Tibial nerve (tissue), 4 donors: ENCODE measurements at regions not wholly inside any gene's neighbourhood (a gene's known extent, or its start where the extent isn't known, plus 50 kb on each side); places are given as distances from the start of the nearest gene placed in this dataset.

Experiments used
- DNase-seq, 2 donors: peaks; one replicate each; pipeline ENCODE4 v3.0.0-alpha.2; 2019; ENCODE audit warnings: low spot score in 2 of 2
- H3K27ac ChIP-seq, 4 donors: fragments of 200-600 bp; sonication (generic) in 3 of 4; one replicate each; pipeline ENCODE4 v1.5.1; 2017 to 2019; ENCODE audit warnings: mild to moderate bottlenecking in 1 of 4
- H3K27me3 ChIP-seq, 2 donors: fragments of 200-600 bp; sonication (generic) in 1 of 2; one replicate each; pipeline versions ENCODE4 v1.5.1 to v1.6.0; 2017 to 2019
- H3K36me3 ChIP-seq, 3 donors: fragments of 200-600 bp; sonication (generic); one replicate each; pipeline ENCODE4 v1.5.1; 2018 to 2019
- H3K4me1 ChIP-seq, 4 donors: fragments of 200-600 bp; sonication (generic) in 3 of 4; one replicate each; pipeline ENCODE4 v1.5.1; 2017 to 2019
- H3K4me3 ChIP-seq, 4 donors: fragments of 200-600 bp; sonication (generic) in 3 of 4; one replicate each; pipeline ENCODE4 v1.5.1; 2017 to 2019; ENCODE audit warnings: mild to moderate bottlenecking in 1 of 4, moderate library complexity in 1 of 4
- H3K9me3 ChIP-seq, 4 donors: fragments of 200-600 bp; sonication (generic) in 3 of 4; one replicate each; pipeline ENCODE4 v1.5.1; 2017 to 2019
- EP300 ChIP-seq, 2 donors: sonication (generic); formaldehyde crosslinking; IDR thresholded peaks; one replicate each; pipeline ENCODE4 v1.6.1; 2017; ENCODE audit warnings: antibody characterized with exemption in 2 of 2, mild to moderate bottlenecking in 1 of 2
- POLR2A ChIP-seq, 2 donors: fragments of 450-650 bp; IDR thresholded peaks; one replicate each; pipeline ENCODE4 v1.6.1; 2017; ENCODE audit warnings: antibody characterized with exemption in 2 of 2, mild to moderate bottlenecking in 2 of 2, moderate library complexity in 2 of 2
- WGBS, 2 donors: methylation state at CpG; one replicate each; pipeline ENCODE4 v1.1.5; 2018; 5-methylcytosine and 5-hydroxymethylcytosine counted together
- TF ChIP-seq, protein P1 (sequence below), 5 experiments: fragments of 200-600 bp in 3 of 5; fragments of 450-650 bp in 2 of 5; sonication (generic) in 3 of 5; IDR thresholded peaks; one replicate each; pipeline ENCODE4 v1.5.1; 2016 to 2019; ENCODE audit warnings: antibody characterized with exemption in 5 of 5, mild to moderate bottlenecking in 3 of 5, moderate library complexity in 2 of 5

DNA sequence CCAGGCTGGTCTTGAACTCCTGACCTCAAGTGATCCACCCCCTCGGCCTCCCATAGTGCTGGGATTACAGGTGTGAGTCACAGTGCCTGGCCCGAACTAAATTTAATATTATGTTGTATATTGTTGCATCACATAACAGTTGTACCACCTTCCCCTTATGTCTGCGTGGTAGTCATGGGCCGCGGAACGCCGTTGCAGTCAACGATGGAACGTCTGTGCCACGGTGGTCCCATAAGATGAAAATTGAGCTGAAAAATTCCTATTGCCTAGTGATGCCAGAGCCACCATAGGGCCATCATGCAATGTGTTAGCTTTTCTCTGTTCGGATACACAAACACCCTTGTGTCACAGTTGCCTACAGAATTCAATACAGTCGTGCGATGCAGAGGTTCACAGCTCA lies 236.1 kb downstream of the TEX29 start:
- no peaks in the 10 kb centered on the region for H3K36me3 ChIP-seq
- no peaks in the 10 kb centered on the region for H3K4me1 ChIP-seq
- no peak for TF ChIP-seq EP300 (IDR thresholded peaks at IDR 0.05)
- TF ChIP-seq, protein P1, sequence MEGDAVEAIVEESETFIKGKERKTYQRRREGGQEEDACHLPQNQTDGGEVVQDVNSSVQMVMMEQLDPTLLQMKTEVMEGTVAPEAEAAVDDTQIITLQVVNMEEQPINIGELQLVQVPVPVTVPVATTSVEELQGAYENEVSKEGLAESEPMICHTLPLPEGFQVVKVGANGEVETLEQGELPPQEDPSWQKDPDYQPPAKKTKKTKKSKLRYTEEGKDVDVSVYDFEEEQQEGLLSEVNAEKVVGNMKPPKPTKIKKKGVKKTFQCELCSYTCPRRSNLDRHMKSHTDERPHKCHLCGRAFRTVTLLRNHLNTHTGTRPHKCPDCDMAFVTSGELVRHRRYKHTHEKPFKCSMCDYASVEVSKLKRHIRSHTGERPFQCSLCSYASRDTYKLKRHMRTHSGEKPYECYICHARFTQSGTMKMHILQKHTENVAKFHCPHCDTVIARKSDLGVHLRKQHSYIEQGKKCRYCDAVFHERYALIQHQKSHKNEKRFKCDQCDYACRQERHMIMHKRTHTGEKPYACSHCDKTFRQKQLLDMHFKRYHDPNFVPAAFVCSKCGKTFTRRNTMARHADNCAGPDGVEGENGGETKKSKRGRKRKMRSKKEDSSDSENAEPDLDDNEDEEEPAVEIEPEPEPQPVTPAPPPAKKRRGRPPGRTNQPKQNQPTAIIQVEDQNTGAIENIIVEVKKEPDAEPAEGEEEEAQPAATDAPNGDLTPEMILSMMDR (IDR thresholded peaks at IDR 0.05), result no peak
- TF ChIP-seq POLR2A (IDR thresholded peaks at IDR 0.05), result no peak
- H3K4me3 ChIP-seq, result no peak overlapping the region
- no peak for DNase-seq
- 87 to 91% methylated on average over 13 of the region's 13 CpGs for WGBS, 2 donors
- no peak overlapping the region for H3K27ac ChIP-seq
- H3K9me3 ChIP-seq, result no peaks in the 10 kb centered on the region
- no peaks in the 10 kb centered on the region for H3K27me3 ChIP-seq

DNA sequence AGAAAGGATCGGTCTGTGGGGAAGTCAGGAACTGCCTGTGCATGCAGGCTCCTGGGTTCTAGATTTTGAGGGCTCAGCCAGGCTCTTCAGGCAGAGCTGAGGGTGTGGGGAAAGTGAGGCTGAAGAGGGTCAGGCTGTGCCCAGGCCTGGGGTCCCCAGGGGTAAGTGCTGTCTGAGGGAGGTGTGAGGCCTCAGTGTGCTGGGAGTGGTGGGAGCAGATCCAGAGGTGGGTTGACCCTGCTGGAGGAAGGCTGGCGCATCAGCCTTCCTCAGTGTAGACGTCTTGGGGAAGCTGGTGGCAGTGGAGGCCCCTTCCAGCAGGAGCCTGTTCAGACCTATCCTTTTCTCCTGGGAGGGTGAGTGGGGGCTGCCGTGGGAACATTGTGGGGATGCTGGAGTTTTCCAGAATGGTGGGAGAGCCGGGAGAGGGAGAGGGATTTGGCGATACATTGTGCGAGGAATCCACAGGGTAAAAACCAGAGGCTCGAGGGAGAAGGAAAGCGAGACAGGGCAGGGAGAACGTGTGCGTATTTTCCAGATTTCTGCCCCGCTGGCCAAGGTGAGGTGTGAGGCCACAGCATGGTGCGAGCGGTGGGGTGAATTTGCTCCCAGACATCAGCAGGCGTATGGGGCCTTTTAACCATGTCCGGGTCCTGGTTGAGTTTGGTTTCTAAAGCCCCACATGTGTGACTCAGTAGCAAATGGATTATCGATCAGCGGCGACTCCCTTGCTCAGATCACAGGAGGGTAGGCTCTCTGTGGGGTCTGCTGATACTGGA lies 237.7 kb downstream of the TEX29 start:
- TF ChIP-seq, protein P1 (IDR thresholded peaks at IDR 0.05), result no peak
- no peak for TF ChIP-seq POLR2A (IDR thresholded peaks at IDR 0.05)
- no peak for TF ChIP-seq EP300 (IDR thresholded peaks at IDR 0.05)
- no peaks in the 10 kb centered on the region for H3K4me1 ChIP-seq
- H3K4me3 ChIP-seq, result no peak overlapping the region
- no peak overlapping the region for H3K27ac ChIP-seq
- H3K9me3 ChIP-seq, result no peaks in the 10 kb centered on the region
- WGBS, 2 donors, result 86 to 89% methylated on average over 19 of the region's 19 CpGs
- H3K36me3 ChIP-seq, result no peaks in the 10 kb centered on the region
- no peaks in the 10 kb centered on the region for H3K27me3 ChIP-seq
- DNase-seq, result no peak

DNA sequence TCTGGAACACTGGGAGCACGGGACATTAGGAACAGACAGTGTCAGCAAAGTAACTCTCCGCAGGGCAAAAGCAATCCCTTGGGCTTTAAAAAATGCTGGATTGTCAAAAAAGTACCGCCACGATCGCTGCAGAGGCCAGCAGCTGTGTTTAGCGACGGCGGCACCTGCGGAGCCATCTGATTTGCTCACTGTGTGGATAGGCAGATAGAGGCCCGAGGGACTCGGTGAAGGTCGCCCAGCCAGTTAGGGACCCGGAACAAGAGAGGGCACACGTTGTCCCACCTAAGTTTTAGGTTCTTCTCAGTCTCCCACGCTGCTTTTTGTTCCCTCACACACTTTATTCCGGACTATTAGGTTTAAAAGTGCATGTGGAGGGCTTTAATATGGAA lies 238.3 kb downstream of the TEX29 start:
- Histone ChIP-seq H3K9me3 (no peaks in the 10 kb centered on the region), H3K27me3 (no peaks in the 10 kb centered on the region), H3K4me1 (no peaks in the 10 kb centered on the region), H3K27ac (no peak overlapping the region), H3K36me3 (no peaks in the 10 kb centered on the region), H3K4me3 (no peak overlapping the region)
- DNase-seq, result no peak
- 79 to 88% methylated on average over 16 of the region's 16 CpGs for WGBS, 2 donors
- TF ChIP-seq POLR2A (IDR thresholded peaks at IDR 0.05) (no peak), EP300 (IDR thresholded peaks at IDR 0.05) (no peak)
- TF ChIP-seq, protein P1 (IDR thresholded peaks at IDR 0.05), result no peak

DNA sequence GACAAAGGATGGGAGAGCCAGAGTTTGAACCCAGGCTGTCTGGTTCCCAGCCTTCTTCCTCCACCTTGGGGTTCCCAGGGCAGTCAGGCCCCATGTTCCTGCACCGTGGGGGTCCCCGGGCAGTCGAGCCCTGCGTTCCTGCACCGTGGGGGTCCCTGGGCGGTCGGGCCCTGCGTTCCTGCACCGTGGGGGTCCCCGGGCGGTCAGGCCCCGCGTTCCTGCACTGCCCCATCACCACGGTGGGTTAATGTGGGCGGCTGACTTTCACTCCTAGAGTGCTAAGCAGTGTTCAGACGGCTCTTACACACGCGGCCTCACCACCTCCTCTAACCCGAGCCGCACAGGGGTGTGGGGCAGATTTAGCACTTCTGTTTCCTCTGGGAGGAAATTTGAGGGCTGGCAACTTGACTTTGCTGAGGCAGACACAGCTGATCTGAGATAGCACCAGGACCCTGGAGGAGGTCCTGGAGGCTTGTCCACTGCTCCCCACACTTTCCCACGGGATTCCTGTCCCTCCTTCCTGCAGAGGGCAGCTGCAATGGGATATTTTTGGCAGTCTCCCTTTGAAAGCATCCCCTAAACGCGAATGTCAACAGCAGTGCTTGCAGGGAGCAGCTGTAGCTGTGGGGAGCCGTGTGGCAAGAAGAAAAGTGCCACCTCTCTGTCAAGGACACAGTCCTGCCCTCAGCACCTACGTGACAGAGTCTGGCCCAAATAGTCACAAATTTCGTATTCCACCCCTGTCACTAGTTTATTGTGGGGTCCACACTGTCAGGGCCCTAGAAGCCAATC lies 239.4 kb downstream of the TEX29 start:
- TF ChIP-seq, protein P1 (IDR thresholded peaks at IDR 0.05), result no peak
- TF ChIP-seq POLR2A (IDR thresholded peaks at IDR 0.05) (no peak), EP300 (IDR thresholded peaks at IDR 0.05) (no peak)
- Histone ChIP-seq H3K27ac (no peak overlapping the region), H3K27me3 (no peaks in the 10 kb centered on the region), H3K4me3 (no peak overlapping the region), H3K36me3 (no peaks in the 10 kb centered on the region), H3K9me3 (no peaks in the 10 kb centered on the region), H3K4me1 (no peaks in the 10 kb centered on the region)
- WGBS, 2 donors, result 45 to 47% methylated on average over 19 to 26 of the region's 26 CpGs
- no peak for DNase-seq
